SK-N-SH (cell line): ENCODE measurements at regions not wholly inside any gene's neighbourhood (a gene's known extent, or its start where the extent isn't known, plus 50 kb on each side); places are given as distances from the start of the nearest gene placed in this dataset.

Experiments
- CTCF ChIA-PET: fragments of 300-600, 350-600 bp; formaldehyde crosslinking; extraction: SDS; loops from one replicate; lab custom pipeline; 2021; lab: Yijun Ruan, JAX
- POLR2A ChIA-PET: fragments of 350-600 bp; sonication (Branson Sonifier 250); formaldehyde crosslinking; extraction: SDS; loops from one replicate; lab custom pipeline; 2020; ENCODE audit warnings: antibody characterized with exemption, inconsistent platforms; lab: Yijun Ruan, JAX
- DNase-seq: peaks from one replicate; pipeline ENCODE4 v3.0.0; 2012
- H2AFZ ChIP-seq: fragments of 200-600 bp; sonication (generic); 2 replicates; pipeline ENCODE4 v1.8.1; 2016; ENCODE audit warnings: antibody characterized with exemption, mild to moderate bottlenecking, low read depth
- H3F3A ChIP-seq: fragments of 200-600 bp; sonication (generic); replicated peaks from 2 replicates; pipeline ENCODE3; 2016; ENCODE audit warnings: antibody characterized with exemption, mild to moderate bottlenecking; ENCODE audit not compliant: insufficient read depth
- H3K27ac ChIP-seq, 2 experiments: fragments of 200-500 bp in 1 of 2; fragments of 200-600 bp in 1 of 2; sonication (Bioruptor generic) in 1 of 2; sonication (generic), shearing (Covaris generic) in 1 of 2; 2 replicates each; pipeline versions ENCODE4 v1.5.1 to v1.6.1; 2014 to 2016; ENCODE audit warnings: low read depth in 2 of 2, inconsistent platforms in 1 of 2, low read length in 1 of 2, mild to moderate bottlenecking in 1 of 2, mixed read lengths in 1 of 2
- H3K27me3 ChIP-seq: fragments of 200-600 bp; sonication (generic), shearing (Covaris generic); 2 replicates; pipeline ENCODE4 v1.6.1; 2016; ENCODE audit warnings: mixed run types; ENCODE audit not compliant: insufficient read depth
- H3K36me3 ChIP-seq, 2 experiments: fragments of 200-500 bp in 1 of 2; fragments of 200-600 bp in 1 of 2; sonication (Bioruptor generic) in 1 of 2; sonication (generic) in 1 of 2; replicated peaks in 1 of 2; 2 replicates each; pipeline versions ENCODE3 to v1.5.1; 2014 to 2016; ENCODE audit warnings: low read length in 1 of 2, mild to moderate bottlenecking in 1 of 2; ENCODE audit not compliant: insufficient read depth in 2 of 2, control insufficient read depth in 1 of 2
- H3K4me1 ChIP-seq, 2 experiments: fragments of 200-500 bp in 1 of 2; fragments of 200-600 bp in 1 of 2; sonication (Bioruptor generic) in 1 of 2; sonication (generic), shearing (Covaris generic) in 1 of 2; 2 replicates each; pipeline versions ENCODE4 v1.5.1 to v1.6.1; 2014 to 2016; ENCODE audit warnings: low read depth in 1 of 2, low read length in 1 of 2, mixed run types in 1 of 2; ENCODE audit not compliant: insufficient read depth in 2 of 2, control insufficient read depth in 1 of 2
- H3K4me2 ChIP-seq: fragments of 200-600 bp; sonication (generic), shearing (Covaris generic); 2 replicates; pipeline ENCODE4 v1.6.1; 2017; ENCODE audit warnings: mixed run types
- H3K4me3 ChIP-seq, 2 experiments: fragments of 200-500 bp in 1 of 2; fragments of 200-600 bp in 1 of 2; sonication (Bioruptor generic) in 1 of 2; sonication (generic), shearing (Covaris generic) in 1 of 2; 2 replicates each; pipeline versions ENCODE4 v1.5.1 to v1.8.1; 2014 to 2016; ENCODE audit warnings: low read depth in 2 of 2, inconsistent platforms in 1 of 2, low read length in 1 of 2, mild to moderate bottlenecking in 1 of 2, mixed read lengths in 1 of 2, moderate library complexity in 1 of 2
- H3K79me2 ChIP-seq: fragments of 200-600 bp; sonication (generic); 2 replicates; pipeline ENCODE4 v1.8.1; 2017; ENCODE audit warnings: mild to moderate bottlenecking; ENCODE audit not compliant: insufficient read depth
- H3K9ac ChIP-seq: fragments of 200-600 bp; sonication (generic); 2 replicates; pipeline ENCODE4 v1.6.1; 2017; ENCODE audit warnings: mixed run types
- H3K9me2 ChIP-seq: fragments of 200-600 bp; sonication (generic); 2 replicates; pipeline ENCODE4 v1.6.1; 2017; ENCODE audit warnings: mixed run types
- H3K9me3 ChIP-seq: fragments of 200-600 bp; sonication (generic); 2 replicates; pipeline ENCODE4 v1.6.1; 2017; ENCODE audit warnings: mixed run types, mild to moderate bottlenecking, moderate library complexity
- H4K20me1 ChIP-seq: fragments of 200-600 bp; sonication (generic); 2 replicates; pipeline ENCODE4 v1.6.1; 2017; ENCODE audit warnings: mild to moderate bottlenecking, mixed run types; ENCODE audit not compliant: insufficient read depth
- CHD2 ChIP-seq: fragments of 150-350 bp; IDR thresholded peaks from 2 replicates; pipeline ENCODE4 v1.6.1; 2018; ENCODE audit warnings: low read length; ENCODE audit not compliant: partially characterized antibody
- EZH2phosphoT487 ChIP-seq: fragments of 200-600 bp; sonication (generic); IDR thresholded peaks from 2 replicates; pipeline ENCODE4 v1.6.1; 2017; ENCODE audit warnings: low read depth, mixed run types, mild to moderate bottlenecking, antibody characterized with exemption, moderate library complexity, borderline replicate concordance
- FOXJ3 ChIP-seq: sonication (generic); formaldehyde crosslinking; IDR thresholded peaks from 2 replicates; pipeline ENCODE4 v1.5.1; 2020; ENCODE audit warnings: mild to moderate bottlenecking, missing genetic modification reagents
- GABPA ChIP-seq: IDR thresholded peaks from 2 replicates; pipeline ENCODE4 v1.4.0; 2012; ENCODE audit warnings: low read depth, mild to moderate bottlenecking
- JUND ChIP-seq: IDR thresholded peaks from 2 replicates; pipeline ENCODE4 v1.4.0; 2012
- MEF2A ChIP-seq: IDR thresholded peaks from 2 replicates; pipeline ENCODE4 v1.4.0; 2012; ENCODE audit warnings: low read depth, borderline replicate concordance
- NFIC ChIP-seq: IDR thresholded peaks from 2 replicates; pipeline ENCODE4 v1.4.0; 2012; ENCODE audit warnings: borderline replicate concordance
- POLR2AphosphoS5 ChIP-seq: IDR thresholded peaks from 2 replicates; pipeline ENCODE4 v1.6.1; 2012; ENCODE audit warnings: low read depth, low read length
- RAD21 ChIP-seq: IDR thresholded peaks from 2 replicates; pipeline ENCODE4 v1.6.1; 2012; ENCODE audit warnings: mild to moderate bottlenecking, low read length
- SMC3 ChIP-seq: IDR thresholded peaks from 2 replicates; pipeline ENCODE4 v1.6.1; 2012; ENCODE audit warnings: low read depth, low read length, improper control_type of control experiment
- TEAD4 ChIP-seq: IDR thresholded peaks from 2 replicates; pipeline ENCODE4 v1.4.0; 2012; ENCODE audit warnings: mild to moderate bottlenecking, borderline replicate concordance; ENCODE audit not compliant: insufficient read depth
- USF2 ChIP-seq: fragments of 150-350 bp; IDR thresholded peaks from 2 replicates; pipeline ENCODE4 v1.6.1; 2017; ENCODE audit warnings: antibody characterized with exemption, low read length, low read depth, borderline replicate concordance
- YY1 ChIP-seq: IDR thresholded peaks from 2 replicates; pipeline ENCODE4 v1.4.0; 2012; ENCODE audit warnings: low read depth, mild to moderate bottlenecking
- WGBS: methylation state at CpG from one replicate; pipeline ENCODE4 v1.1.6; 2017; ENCODE audit warnings: low lambda C conversion rate; 5-methylcytosine and 5-hydroxymethylcytosine counted together
- TF ChIP-seq, protein P1 (sequence below): IDR thresholded peaks from 2 replicates; pipeline ENCODE4 v1.4.0; 2012; ENCODE audit warnings: low read depth, borderline replicate concordance
- TF ChIP-seq, protein P2 (sequence below): IDR thresholded peaks from 2 replicates; pipeline ENCODE4; 2012
- TF ChIP-seq, protein P3 (sequence below): IDR thresholded peaks from 2 replicates; pipeline ENCODE4 v1.6.1; 2012; ENCODE audit warnings: mild to moderate bottlenecking, low read depth, low read length, moderate library complexity

GRCh38 chr9:118230329-118230728 lies 526.1 kb downstream of the TLR4 start (continued):
- no peak for TF ChIP-seq YY1
- TF ChIP-seq CHD2, result peak; percentile 55
- TF ChIP-seq FOXJ3 (CRISPR knock-in tag), result peak; percentile 68
- TF ChIP-seq JUND, result no peak
- TF ChIP-seq, protein P1, sequence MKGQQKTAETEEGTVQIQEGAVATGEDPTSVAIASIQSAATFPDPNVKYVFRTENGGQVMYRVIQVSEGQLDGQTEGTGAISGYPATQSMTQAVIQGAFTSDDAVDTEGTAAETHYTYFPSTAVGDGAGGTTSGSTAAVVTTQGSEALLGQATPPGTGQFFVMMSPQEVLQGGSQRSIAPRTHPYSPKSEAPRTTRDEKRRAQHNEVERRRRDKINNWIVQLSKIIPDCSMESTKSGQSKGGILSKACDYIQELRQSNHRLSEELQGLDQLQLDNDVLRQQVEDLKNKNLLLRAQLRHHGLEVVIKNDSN, result no peak
- TF ChIP-seq GABPA, result no peak
- TF ChIP-seq USF2, result no peak

- Histone ChIP-seq H3K4me3 (no peak overlapping the region), H4K20me1 (no peaks in the 10 kb centered on the region), H3K79me2 (no peaks in the 10 kb centered on the region), H3K9me3 (peaks cover 3% of the 10 kb centered on the region; the same call in 1 of the 2 replicates), H3K9me2 (no peaks in the 10 kb centered on the region), H2AFZ (no peak overlapping the region), H3K4me2 (no peak overlapping the region), H3K9ac (no peak overlapping the region), H3K4me1 (no peaks in the 10 kb centered on the region), H3K36me3 (no peaks in the 10 kb centered on the region), H3K27ac (no peak overlapping the region), H3F3A (no peaks in the 10 kb centered on the region), H3K27me3 (no peaks in the 10 kb centered on the region)
- ChIA-PET POLR2A (no interaction called here), CTCF (no interaction called here)
- WGBS, result 23% methylated on average over 1 of the region's 1 CpG
- no peak for DNase-seq
- TF ChIP-seq, protein P2, sequence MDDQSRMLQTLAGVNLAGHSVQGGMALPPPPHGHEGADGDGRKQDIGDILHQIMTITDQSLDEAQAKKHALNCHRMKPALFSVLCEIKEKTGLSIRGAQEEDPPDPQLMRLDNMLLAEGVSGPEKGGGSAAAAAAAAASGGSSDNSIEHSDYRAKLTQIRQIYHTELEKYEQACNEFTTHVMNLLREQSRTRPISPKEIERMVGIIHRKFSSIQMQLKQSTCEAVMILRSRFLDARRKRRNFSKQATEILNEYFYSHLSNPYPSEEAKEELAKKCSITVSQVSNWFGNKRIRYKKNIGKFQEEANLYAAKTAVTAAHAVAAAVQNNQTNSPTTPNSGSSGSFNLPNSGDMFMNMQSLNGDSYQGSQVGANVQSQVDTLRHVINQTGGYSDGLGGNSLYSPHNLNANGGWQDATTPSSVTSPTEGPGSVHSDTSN, result no peak
- no peak for TF ChIP-seq POLR2AphosphoS5
- no peak for TF ChIP-seq TEAD4
- TF ChIP-seq NFIC, result no peak
Observed at GRCh38 chr9:118236625-118237024, 532.4 kb downstream of the TLR4 start.

DNA sequence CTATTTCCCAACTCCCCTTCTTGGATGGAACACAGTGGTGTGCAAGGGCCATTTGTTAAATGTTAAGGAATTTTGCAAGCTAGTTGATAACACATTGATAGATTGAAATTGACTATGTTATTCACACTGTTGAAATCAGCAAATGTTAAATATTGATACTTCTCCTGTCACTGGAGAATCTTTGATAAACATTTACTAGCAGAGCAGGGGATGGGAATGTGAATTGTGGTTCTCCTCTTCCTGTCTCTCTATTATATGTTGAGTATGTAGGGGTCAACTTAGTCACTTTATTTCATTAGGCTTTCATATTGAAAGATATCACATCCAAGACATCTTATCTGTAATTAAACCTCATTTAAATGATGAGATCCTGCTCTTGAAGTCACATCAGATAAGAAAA lies 533.9 kb downstream of the TLR4 start:
- H3K9me2 ChIP-seq, result no peaks in the 10 kb centered on the region
- CTCF ChIA-PET, result no interaction called here
- no peak for DNase-seq

More for the DNA sequence above, 533.9 kb downstream of the TLR4 start:
- Histone ChIP-seq H3K9me3 (peaks cover 3% of the 10 kb centered on the region; the same call in 1 of the 2 replicates), H3K36me3 (no peaks in the 10 kb centered on the region), H3K4me1 (no peaks in the 10 kb centered on the region), H3K4me3 (no peak overlapping the region), H4K20me1 (no peaks in the 10 kb centered on the region), H2AFZ (no peak overlapping the region), H3K79me2 (no peaks in the 10 kb centered on the region), H3F3A (no peaks in the 10 kb centered on the region), H3K27ac (no peak overlapping the region), H3K4me2 (no peak overlapping the region), H3K27me3 (no peaks in the 10 kb centered on the region), H3K9ac (no peak overlapping the region)
- TF ChIP-seq, protein P1, result no peak
- TF ChIP-seq EZH2phosphoT487 (no peak), CHD2 (no peak), NFIC (no peak), GABPA (no peak), SMC3 (no peak), MEF2A (no peak), RAD21 (no peak)
- TF ChIP-seq, protein P3, sequence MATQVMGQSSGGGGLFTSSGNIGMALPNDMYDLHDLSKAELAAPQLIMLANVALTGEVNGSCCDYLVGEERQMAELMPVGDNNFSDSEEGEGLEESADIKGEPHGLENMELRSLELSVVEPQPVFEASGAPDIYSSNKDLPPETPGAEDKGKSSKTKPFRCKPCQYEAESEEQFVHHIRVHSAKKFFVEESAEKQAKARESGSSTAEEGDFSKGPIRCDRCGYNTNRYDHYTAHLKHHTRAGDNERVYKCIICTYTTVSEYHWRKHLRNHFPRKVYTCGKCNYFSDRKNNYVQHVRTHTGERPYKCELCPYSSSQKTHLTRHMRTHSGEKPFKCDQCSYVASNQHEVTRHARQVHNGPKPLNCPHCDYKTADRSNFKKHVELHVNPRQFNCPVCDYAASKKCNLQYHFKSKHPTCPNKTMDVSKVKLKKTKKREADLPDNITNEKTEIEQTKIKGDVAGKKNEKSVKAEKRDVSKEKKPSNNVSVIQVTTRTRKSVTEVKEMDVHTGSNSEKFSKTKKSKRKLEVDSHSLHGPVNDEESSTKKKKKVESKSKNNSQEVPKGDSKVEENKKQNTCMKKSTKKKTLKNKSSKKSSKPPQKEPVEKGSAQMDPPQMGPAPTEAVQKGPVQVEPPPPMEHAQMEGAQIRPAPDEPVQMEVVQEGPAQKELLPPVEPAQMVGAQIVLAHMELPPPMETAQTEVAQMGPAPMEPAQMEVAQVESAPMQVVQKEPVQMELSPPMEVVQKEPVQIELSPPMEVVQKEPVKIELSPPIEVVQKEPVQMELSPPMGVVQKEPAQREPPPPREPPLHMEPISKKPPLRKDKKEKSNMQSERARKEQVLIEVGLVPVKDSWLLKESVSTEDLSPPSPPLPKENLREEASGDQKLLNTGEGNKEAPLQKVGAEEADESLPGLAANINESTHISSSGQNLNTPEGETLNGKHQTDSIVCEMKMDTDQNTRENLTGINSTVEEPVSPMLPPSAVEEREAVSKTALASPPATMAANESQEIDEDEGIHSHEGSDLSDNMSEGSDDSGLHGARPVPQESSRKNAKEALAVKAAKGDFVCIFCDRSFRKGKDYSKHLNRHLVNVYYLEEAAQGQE, result no peak
- TF ChIP-seq, protein P2, result no peak
- POLR2A ChIA-PET, result no interaction called here
